ENCODE measurements at regions not wholly inside any gene's neighbourhood (a gene's known extent, or its start where the extent isn't known, plus 50 kb on each side); places are given as distances from the start of the nearest gene placed in this dataset.

DNA sequence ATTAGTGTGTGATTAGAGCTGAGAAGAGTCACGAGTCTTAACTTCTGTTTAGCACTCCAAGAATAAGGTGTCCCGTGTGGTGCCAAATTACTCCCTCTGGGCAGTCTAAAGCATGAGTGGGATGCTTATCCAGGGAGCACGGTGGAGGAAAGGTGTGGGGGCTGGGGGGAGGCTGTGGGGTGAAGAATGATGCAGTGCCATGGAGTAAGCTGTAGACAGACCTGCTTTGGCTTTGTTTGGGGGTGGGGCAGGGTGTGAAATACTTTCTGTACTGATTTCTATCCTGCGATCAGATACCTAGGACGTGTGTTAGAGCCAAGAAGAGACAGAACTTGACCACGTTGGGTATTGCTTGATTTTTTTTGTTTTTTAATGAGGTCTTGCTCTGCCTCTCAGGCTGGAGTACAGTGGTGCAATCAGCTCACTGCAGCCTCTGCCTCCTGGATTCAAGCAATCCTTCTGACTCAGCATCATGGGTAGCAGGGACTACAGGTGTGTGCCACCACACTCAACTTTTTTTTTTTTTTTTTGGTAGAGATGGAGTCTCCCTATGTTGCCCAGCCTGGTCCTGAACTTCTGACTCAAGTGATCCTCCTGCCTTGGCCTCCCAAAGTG, 232.8 kb downstream of the MAN2A1 start:
- no peak for TF ChIP-seq CTCF (IDR thresholded peaks at IDR 0.05; ENCODE audit: low read length)
- TF ChIP-seq EZH2 (IDR thresholded peaks at IDR 0.05; ENCODE audit: borderline replicate concordance, low read length), result no peak

Data from OCI-LY1 (cell line).